HCT116 (cell line): ENCODE measurements at regions not wholly inside any gene's neighbourhood (a gene's known extent, or its start where the extent isn't known, plus 50 kb on each side); places are given as distances from the start of the nearest gene placed in this dataset.

Experiments
- ATAC-seq: fragments of 200-7000 bp; cut with Tn5 transposase; 2 replicates; pipeline ENCODE4 v1.9.1; 2020; ENCODE audit warnings: mild to moderate bottlenecking, moderate library complexity
- BruUV-seq: library from RNA; stranded (reverse); fragments of 400-500 nt; replicated peaks from 2 replicates; lab custom pipeline; 2021; lab: Mats Ljungman, UMichigan
- CTCF ChIA-PET: fragments of 300-600 bp; sonication (Branson Sonifier 250); formaldehyde crosslinking; loops from one replicate; lab custom pipeline; 2021; ENCODE audit warnings: antibody characterized with exemption; lab: Charles Lee
- POLR2A ChIA-PET: fragments of 300-600, 350-600 bp; sonication (Branson Sonifier 250); formaldehyde crosslinking; loops from one replicate; lab custom pipeline; 2021; ENCODE audit warnings: antibody characterized with exemption; lab: Charles Lee
- RAD21 ChIA-PET, 2 experiments: fragments of 300-600 bp; sonication (Branson Sonifier 250); formaldehyde crosslinking; loops; one replicate each; lab custom pipeline; 2023; ENCODE audit warnings: low total read pairs in 2 of 2; ENCODE audit not compliant: uncharacterized antibody in 2 of 2, unreplicated experiment in 2 of 2, low non-redundant PET in 1 of 2; lab: Charles Lee
- DNase-seq: peaks from one replicate; pipeline ENCODE4 v3.0.0-alpha.2; 2010; ENCODE audit warnings: low read depth, low spot score
- H2AFZ ChIP-seq: fragments of 200-600 bp; shearing (Covaris generic), sonication (generic); 2 replicates; pipeline ENCODE4 v1.6.1; 2017; ENCODE audit warnings: low read depth, mixed run types, mixed read lengths, antibody characterized with exemption, low read length; ENCODE audit not compliant: poor library complexity, severe bottlenecking
- H3K27ac ChIP-seq: 2 replicates; pipeline ENCODE4 v1.5.1; 2012; ENCODE audit warnings: low read depth, low read length
- H3K27me3 ChIP-seq: fragments of 200-600 bp; sonication (generic); 2 replicates; pipeline ENCODE4 v1.6.1; 2016; ENCODE audit warnings: mixed run types, low read length, mixed read lengths; ENCODE audit not compliant: insufficient read depth
- H3K36me3 ChIP-seq, 2 experiments: fragments of 200-500 bp in 1 of 2; fragments of 200-600 bp in 1 of 2; sonication (Bioruptor generic) in 1 of 2; sonication (generic) in 1 of 2; 2 replicates each; pipeline versions ENCODE4 v1.5.1 to v1.6.1; 2014 to 2016; ENCODE audit warnings: low read length in 2 of 2, inconsistent platforms in 1 of 2, mixed read lengths in 1 of 2, mixed run types in 1 of 2; ENCODE audit not compliant: insufficient read depth in 2 of 2, control insufficient read depth in 1 of 2
- H3K4me1 ChIP-seq, 2 experiments: fragments of 200-600 bp in 1 of 2; sonication (generic) in 1 of 2; 2 replicates each; pipeline versions ENCODE4 v1.5.1 to v1.6.1; 2012 to 2017; ENCODE audit warnings: low read length in 2 of 2, inconsistent platforms in 1 of 2, mild to moderate bottlenecking in 1 of 2, mixed read lengths in 1 of 2, mixed run types in 1 of 2, moderate library complexity in 1 of 2; ENCODE audit not compliant: insufficient read depth in 2 of 2, control insufficient read depth in 1 of 2
- H3K4me2 ChIP-seq: fragments of 200-600 bp; sonication (generic); 2 replicates; pipeline ENCODE4 v1.6.1; 2017; ENCODE audit warnings: mixed run types, low read length, mixed read lengths
- H3K4me3 ChIP-seq, 2 experiments: fragments of 200-600 bp in 1 of 2; sonication (generic) in 1 of 2; replicated peaks in 1 of 2; 2 replicates each; pipeline ENCODE4 v1.5.1; 2011 to 2016; ENCODE audit warnings: low read length in 2 of 2, control low read depth in 1 of 2, low read depth in 1 of 2, mild to moderate bottlenecking in 1 of 2, mixed read lengths in 1 of 2, mixed run types in 1 of 2
- H3K79me2 ChIP-seq: fragments of 200-600 bp; sonication (generic); 2 replicates; pipeline ENCODE4 v1.6.1; 2017; ENCODE audit warnings: mild to moderate bottlenecking, mixed run types, low read length, moderate library complexity, mixed read lengths; ENCODE audit not compliant: insufficient read depth
- H3K9ac ChIP-seq: fragments of 200-600 bp; sonication (generic); 2 replicates; pipeline ENCODE4 v1.6.1; 2016; ENCODE audit warnings: low read length, mixed read lengths
- H3K9me2 ChIP-seq: fragments of 200-600 bp; sonication (generic), shearing (Covaris generic); 2 replicates; pipeline ENCODE4 v1.6.1; 2017; ENCODE audit warnings: mixed run types, mild to moderate bottlenecking, moderate library complexity; ENCODE audit not compliant: insufficient read depth
- H3K9me3 ChIP-seq, 2 experiments: fragments of 200-500 bp in 1 of 2; fragments of 200-600 bp in 1 of 2; sonication (Bioruptor generic) in 1 of 2; sonication (generic) in 1 of 2; 2 replicates each; pipeline ENCODE4 v1.6.1; 2014 to 2017; ENCODE audit warnings: low read length in 2 of 2, mixed read lengths in 2 of 2, inconsistent platforms in 1 of 2, low read depth in 1 of 2, mild to moderate bottlenecking in 1 of 2, mixed run types in 1 of 2, moderate library complexity in 1 of 2; ENCODE audit not compliant: control insufficient read depth in 1 of 2, insufficient read depth in 1 of 2
- H4K20me1 ChIP-seq: fragments of 200-600 bp; sonication (generic), shearing (Covaris generic); 2 replicates; pipeline ENCODE4 v1.6.1; 2017; ENCODE audit warnings: mixed run types, mild to moderate bottlenecking, moderate library complexity; ENCODE audit not compliant: insufficient read depth
- CEBPB ChIP-seq: IDR thresholded peaks from 2 replicates; pipeline ENCODE4 v1.6.1; 2012; ENCODE audit warnings: low read depth
- EGR1 ChIP-seq: IDR thresholded peaks from 2 replicates; pipeline ENCODE4 v1.6.1; 2012; ENCODE audit warnings: low read depth
- ELF1 ChIP-seq: IDR thresholded peaks from 2 replicates; pipeline ENCODE4 v1.6.1; 2012; ENCODE audit warnings: low read depth, borderline replicate concordance
- EZH2phosphoT487 ChIP-seq: fragments of 200-600 bp; IDR thresholded peaks from 2 replicates; pipeline ENCODE4 v1.6.1; 2018; ENCODE audit warnings: antibody characterized with exemption, borderline replicate concordance
- JUND ChIP-seq: IDR thresholded peaks from 2 replicates; pipeline ENCODE4 v1.6.1; 2012
- POLR2A ChIP-seq: IDR thresholded peaks from 2 replicates; pipeline ENCODE4 v1.7.0; 2011; ENCODE audit warnings: borderline replicate concordance; ENCODE audit not compliant: insufficient read depth, insufficient read length; ENCODE audit errors: extremely low read depth
- POLR2AphosphoS5 ChIP-seq: IDR thresholded peaks from 2 replicates; pipeline ENCODE4 v1.6.1; 2011; ENCODE audit warnings: mild to moderate bottlenecking, low read depth, low read length, moderate library complexity
- RAD21 ChIP-seq: IDR thresholded peaks from 2 replicates; pipeline ENCODE4 v1.6.1; 2012; ENCODE audit warnings: low read depth, mild to moderate bottlenecking
- SIN3A ChIP-seq: IDR thresholded peaks from 2 replicates; pipeline ENCODE4 v1.6.1; 2012; ENCODE audit warnings: low read depth
- SP1 ChIP-seq: IDR thresholded peaks from 2 replicates; pipeline ENCODE4 v1.6.1; 2012; ENCODE audit warnings: low read depth
- SRF ChIP-seq: IDR thresholded peaks from 2 replicates; pipeline ENCODE4 v1.6.1; 2012; ENCODE audit warnings: low read depth
- YY1 ChIP-seq: IDR thresholded peaks from 2 replicates; pipeline ENCODE4 v1.6.1; 2011; ENCODE audit warnings: low read length, low read depth, moderate library complexity, mild to moderate bottlenecking; ENCODE audit not compliant: insufficient replicate concordance; ENCODE audit errors: extremely low read depth
- ZFX ChIP-seq: fragments of 450-650 bp; IDR thresholded peaks from 2 replicates; pipeline ENCODE4 v1.6.1; 2017
- intact Hi-C: fragments of 100-400 bp; cut with micrococcal nuclease; formaldehyde crosslinking; loops from 2 replicates; pipeline ENCODE4 v1.10.0; 2022
- TF ChIP-seq, protein P1 (sequence below), 3 experiments: fragments of 200-600 bp in 1 of 3; sonication (generic) in 1 of 3; IDR thresholded peaks in 2 of 3; conservative IDR thresholded peaks in 1 of 3; 2 replicates each; pipeline ENCODE4 v1.5.1; 2012 to 2017; ENCODE audit warnings: low read depth in 2 of 3, low read length in 2 of 3, antibody characterized with exemption in 1 of 3, borderline replicate concordance in 1 of 3, control low read depth in 1 of 3, mild to moderate bottlenecking in 1 of 3, mixed read lengths in 1 of 3, mixed run types in 1 of 3, moderate library complexity in 1 of 3; ENCODE audit not compliant: insufficient read depth in 1 of 3
- TF ChIP-seq, protein P2 (sequence below): IDR thresholded peaks from 2 replicates; pipeline ENCODE4 v1.6.1; 2012; ENCODE audit warnings: low read depth

GRCh38 chr5:4758550-4758949 is 381.6 kb upstream of the ADAMTS16 start:
- Histone ChIP-seq H3K9me3 (peaks cover 10 to 26% of the 10 kb centered on the region in 2 experiments; a peak in 3 of 4 replicates), H3K9ac (no peak overlapping the region), H3K4me3 (no peak overlapping the region), H3K9me2 (no peaks in the 10 kb centered on the region), H3K4me1 (no peaks in the 10 kb centered on the region), H3K79me2 (no peaks in the 10 kb centered on the region), H3K4me2 (no peak overlapping the region), H4K20me1 (no peaks in the 10 kb centered on the region), H3K27me3 (no peaks in the 10 kb centered on the region), H3K36me3 (no peaks in the 10 kb centered on the region), H3K27ac (no peak overlapping the region), H2AFZ (no peak overlapping the region)
- BruUV-seq: no TSS peak
- POLR2A ChIA-PET: no interaction called here
- TF ChIP-seq RAD21 (no peak), ELF1 (no peak), JUND (no peak), SP1 (no peak), EGR1 (no peak), YY1 (no peak), ZFX (no peak), SIN3A (no peak)
- TF ChIP-seq, protein P1, sequence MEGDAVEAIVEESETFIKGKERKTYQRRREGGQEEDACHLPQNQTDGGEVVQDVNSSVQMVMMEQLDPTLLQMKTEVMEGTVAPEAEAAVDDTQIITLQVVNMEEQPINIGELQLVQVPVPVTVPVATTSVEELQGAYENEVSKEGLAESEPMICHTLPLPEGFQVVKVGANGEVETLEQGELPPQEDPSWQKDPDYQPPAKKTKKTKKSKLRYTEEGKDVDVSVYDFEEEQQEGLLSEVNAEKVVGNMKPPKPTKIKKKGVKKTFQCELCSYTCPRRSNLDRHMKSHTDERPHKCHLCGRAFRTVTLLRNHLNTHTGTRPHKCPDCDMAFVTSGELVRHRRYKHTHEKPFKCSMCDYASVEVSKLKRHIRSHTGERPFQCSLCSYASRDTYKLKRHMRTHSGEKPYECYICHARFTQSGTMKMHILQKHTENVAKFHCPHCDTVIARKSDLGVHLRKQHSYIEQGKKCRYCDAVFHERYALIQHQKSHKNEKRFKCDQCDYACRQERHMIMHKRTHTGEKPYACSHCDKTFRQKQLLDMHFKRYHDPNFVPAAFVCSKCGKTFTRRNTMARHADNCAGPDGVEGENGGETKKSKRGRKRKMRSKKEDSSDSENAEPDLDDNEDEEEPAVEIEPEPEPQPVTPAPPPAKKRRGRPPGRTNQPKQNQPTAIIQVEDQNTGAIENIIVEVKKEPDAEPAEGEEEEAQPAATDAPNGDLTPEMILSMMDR (IDR thresholded peaks at IDR 0.05 in 2 of 3, conservative IDR thresholded peaks at IDR 0.05 in 1 of 3; ENCODE audit: borderline replicate concordance in 1 of 3, insufficient read depth in 1 of 3, low read depth in 2 of 3, low read length in 2 of 3): no peak
- RAD21 ChIA-PET: no interaction called here
- CTCF ChIA-PET: no interaction called here
- ATAC-seq (no peak), DNase-seq (no peak)
- intact Hi-C loops: no loop called here

GRCh38 chr5:4758996-4759395 is 381.1 kb upstream of the ADAMTS16 start:
- Histone ChIP-seq H2AFZ (no peak overlapping the region), H3K4me2 (no peak overlapping the region), H3K79me2 (no peaks in the 10 kb centered on the region), H3K9me3 (peaks cover 10 to 22% of the 10 kb centered on the region in 2 experiments; a peak in 3 of 4 replicates), H3K27ac (no peak overlapping the region), H3K4me1 (no peaks in the 10 kb centered on the region), H3K27me3 (no peaks in the 10 kb centered on the region), H3K9me2 (no peaks in the 10 kb centered on the region), H4K20me1 (no peaks in the 10 kb centered on the region), H3K4me3 (no peak overlapping the region), H3K9ac (no peak overlapping the region), H3K36me3 (no peaks in the 10 kb centered on the region)
- TF ChIP-seq, protein P2, sequence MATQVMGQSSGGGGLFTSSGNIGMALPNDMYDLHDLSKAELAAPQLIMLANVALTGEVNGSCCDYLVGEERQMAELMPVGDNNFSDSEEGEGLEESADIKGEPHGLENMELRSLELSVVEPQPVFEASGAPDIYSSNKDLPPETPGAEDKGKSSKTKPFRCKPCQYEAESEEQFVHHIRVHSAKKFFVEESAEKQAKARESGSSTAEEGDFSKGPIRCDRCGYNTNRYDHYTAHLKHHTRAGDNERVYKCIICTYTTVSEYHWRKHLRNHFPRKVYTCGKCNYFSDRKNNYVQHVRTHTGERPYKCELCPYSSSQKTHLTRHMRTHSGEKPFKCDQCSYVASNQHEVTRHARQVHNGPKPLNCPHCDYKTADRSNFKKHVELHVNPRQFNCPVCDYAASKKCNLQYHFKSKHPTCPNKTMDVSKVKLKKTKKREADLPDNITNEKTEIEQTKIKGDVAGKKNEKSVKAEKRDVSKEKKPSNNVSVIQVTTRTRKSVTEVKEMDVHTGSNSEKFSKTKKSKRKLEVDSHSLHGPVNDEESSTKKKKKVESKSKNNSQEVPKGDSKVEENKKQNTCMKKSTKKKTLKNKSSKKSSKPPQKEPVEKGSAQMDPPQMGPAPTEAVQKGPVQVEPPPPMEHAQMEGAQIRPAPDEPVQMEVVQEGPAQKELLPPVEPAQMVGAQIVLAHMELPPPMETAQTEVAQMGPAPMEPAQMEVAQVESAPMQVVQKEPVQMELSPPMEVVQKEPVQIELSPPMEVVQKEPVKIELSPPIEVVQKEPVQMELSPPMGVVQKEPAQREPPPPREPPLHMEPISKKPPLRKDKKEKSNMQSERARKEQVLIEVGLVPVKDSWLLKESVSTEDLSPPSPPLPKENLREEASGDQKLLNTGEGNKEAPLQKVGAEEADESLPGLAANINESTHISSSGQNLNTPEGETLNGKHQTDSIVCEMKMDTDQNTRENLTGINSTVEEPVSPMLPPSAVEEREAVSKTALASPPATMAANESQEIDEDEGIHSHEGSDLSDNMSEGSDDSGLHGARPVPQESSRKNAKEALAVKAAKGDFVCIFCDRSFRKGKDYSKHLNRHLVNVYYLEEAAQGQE: no peak
- no peak for TF ChIP-seq SP1
- no peak for TF ChIP-seq RAD21
- TF ChIP-seq YY1: no peak
- TF ChIP-seq EZH2phosphoT487: no peak
- no peak for TF ChIP-seq POLR2A
- TF ChIP-seq CEBPB: no peak
- TF ChIP-seq POLR2AphosphoS5: no peak
- TF ChIP-seq ZFX: no peak
- TF ChIP-seq SRF: no peak
- ChIA-PET POLR2A (no interaction called here), CTCF (no interaction called here), RAD21 (no interaction called here)
- ATAC-seq (no peak), DNase-seq (no peak)
- no TSS peak for BruUV-seq
- intact Hi-C loops: no loop called here
